A172 (cell line): ENCODE measurements at regions not wholly inside any gene's neighbourhood (a gene's known extent, or its start where the extent isn't known, plus 50 kb on each side); places are given as distances from the start of the nearest gene placed in this dataset.
"Not testable (repeated sequence)": the region's sequence is repeated elsewhere in the genome, so short reads cannot be mapped to it uniquely, and the experiment has no call there.

Experiments
- DNase-seq: peaks from one replicate; pipeline ENCODE4 v3.0.0-alpha.2; 2015; ENCODE audit warnings: low spot score

- DNase-seq: not testable (repeated sequence)
Observed at GRCh38 chr1:145482214-145482860, 56.9 kb upstream of the NBPF20 start.

GRCh38 chr1:145475962-145476361 lies 50.6 kb upstream of the NBPF20 start:
- not testable (repeated sequence) for DNase-seq

- not testable (repeated sequence) for DNase-seq
Observed at GRCh38 chr1:145475369-145475915, 50.0 kb upstream of the NBPF20 start.
